ENCODE measurements at regions not wholly inside any gene's neighbourhood (a gene's known extent, or its start where the extent isn't known, plus 50 kb on each side); places are given as distances from the start of the nearest gene placed in this dataset.
"Not testable (repeated sequence)": the region's sequence is repeated elsewhere in the genome, so short reads cannot be mapped to it uniquely, and the experiment has no call there.

- H3K9me3 ChIP-seq (replicated peaks); DNase-seq; intact Hi-C loops (cut with micrococcal nuclease); H3K4me1 ChIP-seq; H3K27ac ChIP-seq (replicated peaks); H3K4me3 ChIP-seq; H3K27me3 ChIP-seq (ENCODE audit: low read depth); H3K36me3 ChIP-seq: not testable (repeated sequence)
These were observed 225.8 kb downstream of the SPATA31A1 start for GRCh38 chr9:39581296-39581695.

- H3K4me3 ChIP-seq; H3K4me1 ChIP-seq; H3K27me3 ChIP-seq (ENCODE audit: low read depth); intact Hi-C loops (cut with micrococcal nuclease); DNase-seq; H3K9me3 ChIP-seq (replicated peaks); H3K36me3 ChIP-seq: not testable (repeated sequence)
- H3K27ac ChIP-seq (replicated peaks): peak overlapping the region; percentile 62
These were observed 227.4 kb downstream of the SPATA31A1 start for GRCh38 chr9:39582677-39583412.

- intact Hi-C loops (cut with micrococcal nuclease): not testable (repeated sequence)
These were observed 227.9 kb downstream of the SPATA31A1 start for GRCh38 chr9:39583413-39583747.

GRCh38 chr9:39585233-39585632 is 229.8 kb downstream of the SPATA31A1 start:
- H3K27ac ChIP-seq (replicated peaks); DNase-seq; H3K9me3 ChIP-seq (replicated peaks); H3K36me3 ChIP-seq; H3K27me3 ChIP-seq (ENCODE audit: low read depth); H3K4me1 ChIP-seq; H3K4me3 ChIP-seq; intact Hi-C loops (cut with micrococcal nuclease): not testable (repeated sequence)

More at GRCh38 chr9:39583413-39583747, 227.9 kb downstream of the SPATA31A1 start:
- H3K4me1 ChIP-seq; H3K36me3 ChIP-seq; H3K27me3 ChIP-seq (ENCODE audit: low read depth); DNase-seq; H3K9me3 ChIP-seq (replicated peaks); H3K4me3 ChIP-seq: not testable (repeated sequence)
- peak overlapping the region; percentile 62 for H3K27ac ChIP-seq (replicated peaks)

GRCh38 chr9:39587844-39588499 is 232.5 kb downstream of the SPATA31A1 start:
- H3K4me3 ChIP-seq: no peak overlapping the region
- intact Hi-C loops (cut with micrococcal nuclease): no loop called here
- H3K36me3 ChIP-seq: no peaks in the 10 kb centered on the region
- DNase-seq: no peak
- H3K4me1 ChIP-seq: no peaks in the 10 kb centered on the region
- H3K9me3 ChIP-seq (replicated peaks): no peaks in the 10 kb centered on the region
- TF ChIP-seq CTCF (IDR thresholded peaks at IDR 0.05; ENCODE audit: borderline replicate concordance): no peak
- H3K27me3 ChIP-seq (ENCODE audit: low read depth): no peaks in the 10 kb centered on the region
- H3K27ac ChIP-seq (replicated peaks): no peak overlapping the region

- no peaks in the 10 kb centered on the region for H3K9me3 ChIP-seq (replicated peaks)
- no peak overlapping the region for H3K27ac ChIP-seq (replicated peaks)
- DNase-seq: no peak
- H3K4me3 ChIP-seq: no peak overlapping the region
- intact Hi-C loops (cut with micrococcal nuclease): no loop called here
- H3K4me1 ChIP-seq: no peaks in the 10 kb centered on the region
- H3K36me3 ChIP-seq: no peaks in the 10 kb centered on the region
- no peak for TF ChIP-seq CTCF (IDR thresholded peaks at IDR 0.05; ENCODE audit: borderline replicate concordance)
- H3K27me3 ChIP-seq (ENCODE audit: low read depth): no peaks in the 10 kb centered on the region
These were observed 233.2 kb downstream of the SPATA31A1 start for GRCh38 chr9:39588500-39589137.

- H3K9me3 ChIP-seq (replicated peaks); intact Hi-C loops (cut with micrococcal nuclease); DNase-seq; H3K36me3 ChIP-seq; H3K4me3 ChIP-seq; H3K4me1 ChIP-seq; H3K27ac ChIP-seq (replicated peaks); H3K27me3 ChIP-seq (ENCODE audit: low read depth): not testable (repeated sequence)
These were observed 248.6 kb downstream of the SPATA31A1 start for GRCh38 chr9:39604089-39604488.

- H3K27ac ChIP-seq (replicated peaks); intact Hi-C loops (cut with micrococcal nuclease); H3K36me3 ChIP-seq; H3K4me1 ChIP-seq; H3K27me3 ChIP-seq (ENCODE audit: low read depth); H3K4me3 ChIP-seq; DNase-seq; H3K9me3 ChIP-seq (replicated peaks): not testable (repeated sequence)
These were observed 256.2 kb downstream of the SPATA31A1 start for GRCh38 chr9:39611449-39612231.

GRCh38 chr9:39616480-39616879 is 261.0 kb downstream of the SPATA31A1 start:
- H3K27ac ChIP-seq (replicated peaks); H3K4me3 ChIP-seq; H3K9me3 ChIP-seq (replicated peaks); DNase-seq; H3K4me1 ChIP-seq; H3K36me3 ChIP-seq; intact Hi-C loops (cut with micrococcal nuclease); H3K27me3 ChIP-seq (ENCODE audit: low read depth): not testable (repeated sequence)

- H3K4me3 ChIP-seq; DNase-seq; H3K27me3 ChIP-seq (ENCODE audit: low read depth); intact Hi-C loops (cut with micrococcal nuclease); H3K27ac ChIP-seq (replicated peaks); H3K9me3 ChIP-seq (replicated peaks); H3K4me1 ChIP-seq; H3K36me3 ChIP-seq: not testable (repeated sequence)
These were observed 268.6 kb downstream of the SPATA31A1 start for GRCh38 chr9:39624048-39624447.

GRCh38 chr9:39632071-39632470 is 276.6 kb downstream of the SPATA31A1 start:
- H3K27me3 ChIP-seq (ENCODE audit: low read depth); DNase-seq; H3K27ac ChIP-seq (replicated peaks); H3K4me3 ChIP-seq; H3K4me1 ChIP-seq; H3K36me3 ChIP-seq; intact Hi-C loops (cut with micrococcal nuclease); H3K9me3 ChIP-seq (replicated peaks): not testable (repeated sequence)
